Lower lobe of right lung (tissue), 2 donors: ENCODE measurements at regions not wholly inside any gene's neighbourhood (a gene's known extent, or its start where the extent isn't known, plus 50 kb on each side); places are given as distances from the start of the nearest gene placed in this dataset.

Experiments used
- ATAC-seq, 2 donors: fragments of 200-7000 bp; cut with Tn5 transposase; one replicate each; pipeline ENCODE4 v1.9.1; 2020 to 2022; ENCODE audit warnings: mild to moderate bottlenecking in 2 of 2, moderate library complexity in 2 of 2
- DNase-seq: peaks from one replicate; pipeline ENCODE4 v3.0.0-alpha.2; 2020
- H3K27ac ChIP-seq: fragments of 200-600 bp; one replicate; pipeline ENCODE4 v1.8.0; 2022
- H3K27me3 ChIP-seq: fragments of 200-600 bp; one replicate; pipeline ENCODE4 v1.8.0; 2022; ENCODE audit warnings: low read depth
- H3K36me3 ChIP-seq: fragments of 200-600 bp; one replicate; pipeline ENCODE4 v1.8.0; 2022; ENCODE audit warnings: mild to moderate bottlenecking
- H3K4me1 ChIP-seq: fragments of 200-600 bp; one replicate; pipeline ENCODE4 v1.8.0; 2022
- H3K4me3 ChIP-seq: fragments of 200-600 bp; one replicate; pipeline ENCODE4 v1.8.0; 2022; ENCODE audit warnings: mild to moderate bottlenecking
- H3K9me3 ChIP-seq: fragments of 200-600 bp; one replicate; pipeline ENCODE4 v1.8.0; 2022
- intact Hi-C: fragments of 100-400 bp; cut with DNase I; formaldehyde crosslinking; loops from one replicate; pipeline ENCODE4 v1.11.0; 2022
- TF ChIP-seq, protein P1 (sequence below): fragments of 200-600 bp; IDR thresholded peaks from one replicate; pipeline ENCODE4 v1.8.0; 2022; ENCODE audit warnings: antibody characterized with exemption, mild to moderate bottlenecking
- donor health status: DM: no; HTN: yes; CAD: no; lungs with severe emphysema.

DNA sequence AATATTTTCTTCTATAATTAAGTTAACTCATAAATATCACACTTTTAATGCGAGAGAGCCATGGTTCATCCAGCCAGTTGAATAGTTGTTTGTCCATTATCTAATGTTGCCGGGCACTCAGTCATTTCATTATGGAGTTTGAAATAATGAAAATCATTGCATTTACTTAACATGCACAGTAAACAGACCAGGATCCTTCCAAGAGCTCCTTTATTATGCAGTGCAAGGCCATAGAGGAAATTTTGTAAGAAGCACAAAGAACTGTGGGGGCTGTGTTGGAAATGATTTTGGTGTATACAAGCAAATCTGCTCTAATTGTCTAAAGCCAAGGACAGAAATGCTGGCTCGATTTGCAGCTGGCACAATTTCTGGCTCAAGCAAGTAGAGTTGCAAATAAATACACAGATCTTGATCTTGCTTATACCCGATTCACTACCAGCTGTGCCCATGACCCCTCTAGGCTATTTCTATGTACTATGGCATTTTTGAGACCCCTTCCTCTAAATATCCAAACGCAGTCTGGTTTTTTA is 400.3 kb upstream of the HNRNPA3 start:
- Histone ChIP-seq H3K4me3 (no peak overlapping the region), H3K27ac (no peak overlapping the region), H3K9me3 (no peaks in the 10 kb centered on the region), H3K27me3 (no peaks in the 10 kb centered on the region), H3K36me3 (no peaks in the 10 kb centered on the region), H3K4me1 (peaks cover 8% of the 10 kb centered on the region)
- TF ChIP-seq, protein P1, sequence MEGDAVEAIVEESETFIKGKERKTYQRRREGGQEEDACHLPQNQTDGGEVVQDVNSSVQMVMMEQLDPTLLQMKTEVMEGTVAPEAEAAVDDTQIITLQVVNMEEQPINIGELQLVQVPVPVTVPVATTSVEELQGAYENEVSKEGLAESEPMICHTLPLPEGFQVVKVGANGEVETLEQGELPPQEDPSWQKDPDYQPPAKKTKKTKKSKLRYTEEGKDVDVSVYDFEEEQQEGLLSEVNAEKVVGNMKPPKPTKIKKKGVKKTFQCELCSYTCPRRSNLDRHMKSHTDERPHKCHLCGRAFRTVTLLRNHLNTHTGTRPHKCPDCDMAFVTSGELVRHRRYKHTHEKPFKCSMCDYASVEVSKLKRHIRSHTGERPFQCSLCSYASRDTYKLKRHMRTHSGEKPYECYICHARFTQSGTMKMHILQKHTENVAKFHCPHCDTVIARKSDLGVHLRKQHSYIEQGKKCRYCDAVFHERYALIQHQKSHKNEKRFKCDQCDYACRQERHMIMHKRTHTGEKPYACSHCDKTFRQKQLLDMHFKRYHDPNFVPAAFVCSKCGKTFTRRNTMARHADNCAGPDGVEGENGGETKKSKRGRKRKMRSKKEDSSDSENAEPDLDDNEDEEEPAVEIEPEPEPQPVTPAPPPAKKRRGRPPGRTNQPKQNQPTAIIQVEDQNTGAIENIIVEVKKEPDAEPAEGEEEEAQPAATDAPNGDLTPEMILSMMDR, result no peak
- DNase-seq (no peak), ATAC-seq (no peak)
- intact Hi-C loops, result no loop called here

DNA sequence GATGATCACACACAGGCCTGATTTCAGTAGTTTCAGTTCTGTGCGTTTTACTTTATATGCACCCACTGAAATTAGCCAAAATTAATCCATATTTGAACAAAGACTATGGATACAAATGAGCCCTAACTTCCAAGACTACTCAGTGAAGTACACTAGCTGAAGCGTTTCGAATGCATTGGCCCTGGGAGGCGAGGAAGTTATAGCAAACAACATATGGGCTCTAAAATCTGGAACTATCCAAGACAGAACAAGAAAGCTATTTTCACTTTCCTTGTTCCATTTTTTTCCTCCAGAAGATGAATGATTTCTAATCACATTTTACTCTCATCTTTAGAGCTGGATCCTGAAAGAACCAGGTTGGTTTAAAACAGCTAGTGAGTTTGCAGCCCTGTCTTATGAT is 399.4 kb upstream of the HNRNPA3 start:
- no peak for ATAC-seq
- no peak for DNase-seq
- Histone ChIP-seq H3K9me3 (no peaks in the 10 kb centered on the region), H3K4me1 (peaks cover 8% of the 10 kb centered on the region), H3K27ac (no peak overlapping the region), H3K36me3 (no peaks in the 10 kb centered on the region), H3K4me3 (no peak overlapping the region), H3K27me3 (no peaks in the 10 kb centered on the region)
- TF ChIP-seq, protein P1, result no peak
- intact Hi-C loops, result no loop called here

DNA sequence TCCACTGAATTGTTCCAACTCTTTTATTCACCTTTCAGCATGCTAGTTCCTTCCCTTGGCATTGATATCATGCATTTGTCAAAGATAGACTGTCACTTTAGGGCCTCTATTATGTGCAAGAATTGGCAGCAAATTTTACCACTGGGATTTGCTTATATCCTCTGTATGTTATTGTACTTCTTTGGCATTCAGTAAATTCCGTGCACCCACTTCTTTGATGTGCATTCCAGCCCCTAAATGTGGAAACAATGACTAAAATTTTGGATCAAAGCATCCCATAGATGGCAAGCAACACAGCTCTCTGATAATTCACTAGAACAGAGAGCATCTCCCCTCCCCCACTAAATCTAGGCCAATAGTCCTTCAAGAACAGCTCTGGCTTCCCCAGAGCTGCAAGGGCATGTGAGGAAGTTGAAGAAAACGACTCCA is 399.0 kb upstream of the HNRNPA3 start:
- Histone ChIP-seq H3K27me3 (no peaks in the 10 kb centered on the region), H3K36me3 (no peaks in the 10 kb centered on the region), H3K27ac (no peak overlapping the region), H3K9me3 (no peaks in the 10 kb centered on the region), H3K4me3 (no peak overlapping the region), H3K4me1 (peaks cover 8% of the 10 kb centered on the region)
- TF ChIP-seq, protein P1, result no peak
- DNase-seq (no peak), ATAC-seq (peak in 1 of 2 donors; percentile 13)
- intact Hi-C loops, result no loop called here

DNA sequence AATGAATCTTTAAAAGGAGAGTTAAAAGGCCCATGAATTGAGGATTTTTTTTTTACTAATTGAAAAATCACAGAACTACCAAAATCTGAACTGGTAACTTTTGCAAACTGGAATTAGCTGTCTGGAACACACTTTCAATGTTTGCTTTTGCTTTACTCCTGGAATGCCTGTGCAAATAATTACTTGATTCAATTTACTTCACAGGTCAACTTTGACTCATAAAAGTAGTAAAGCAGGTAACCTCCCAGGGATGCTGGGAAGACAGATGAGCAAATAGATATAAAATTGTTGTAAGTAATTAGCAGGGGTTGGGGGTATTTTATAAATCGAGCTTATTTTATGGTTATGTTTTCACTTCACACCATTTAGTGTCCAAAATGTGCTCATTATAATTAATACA is 398.3 kb upstream of the HNRNPA3 start:
- TF ChIP-seq, protein P1, result no peak
- no peaks in the 10 kb centered on the region for H3K36me3 ChIP-seq
- DNase-seq (no peak), ATAC-seq (peak in 1 of 2 donors; percentile 64)
- H3K4me3 ChIP-seq, result no peak overlapping the region
- no peaks in the 10 kb centered on the region for H3K27me3 ChIP-seq
- intact Hi-C loops, result no loop called here
- peaks cover 8% of the 10 kb centered on the region for H3K4me1 ChIP-seq
- H3K9me3 ChIP-seq, result no peaks in the 10 kb centered on the region
- H3K27ac ChIP-seq, result no peak overlapping the region

DNA sequence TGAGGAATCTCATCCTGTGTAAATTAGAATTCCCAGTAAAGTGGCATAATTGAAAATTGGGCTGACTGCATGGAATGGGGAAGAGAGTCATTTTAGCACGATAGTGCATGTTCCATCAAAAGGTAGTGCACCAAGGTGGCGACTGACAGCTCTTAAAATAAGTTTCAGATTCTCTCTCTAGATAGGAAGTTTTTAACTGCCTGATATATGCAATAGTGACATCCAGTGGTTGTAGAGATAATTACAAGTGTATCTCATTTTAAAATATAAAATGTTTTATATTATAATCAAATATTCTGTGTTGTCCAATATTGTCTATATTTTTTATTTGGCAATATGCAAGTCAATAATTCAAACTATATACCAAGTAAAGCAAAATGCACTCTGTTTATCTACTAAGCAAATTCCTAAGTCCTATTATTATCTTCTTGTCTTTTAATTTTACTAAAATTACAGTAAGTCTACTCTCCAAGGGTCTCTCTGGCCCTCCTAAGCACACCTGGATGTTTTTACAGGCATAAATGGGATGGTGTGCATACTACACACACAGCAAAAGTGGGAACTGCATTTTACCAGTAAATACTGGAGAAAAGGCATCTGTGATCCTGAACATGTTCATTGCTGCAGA is 397.7 kb upstream of the HNRNPA3 start:
- ATAC-seq (peak; percentile 55 to 73), DNase-seq (no peak)
- intact Hi-C loops, result no loop called here
- no peaks in the 10 kb centered on the region for H3K36me3 ChIP-seq
- H3K4me1 ChIP-seq, result peaks cover 8% of the 10 kb centered on the region
- TF ChIP-seq, protein P1, result peak; percentile 62
- no peaks in the 10 kb centered on the region for H3K27me3 ChIP-seq
- no peak overlapping the region for H3K4me3 ChIP-seq
- no peak overlapping the region for H3K27ac ChIP-seq
- H3K9me3 ChIP-seq, result no peaks in the 10 kb centered on the region
